ENCODE measurements at regions not wholly inside any gene's neighbourhood (a gene's known extent, or its start where the extent isn't known, plus 50 kb on each side); places are given as distances from the start of the nearest gene placed in this dataset.

DNA sequence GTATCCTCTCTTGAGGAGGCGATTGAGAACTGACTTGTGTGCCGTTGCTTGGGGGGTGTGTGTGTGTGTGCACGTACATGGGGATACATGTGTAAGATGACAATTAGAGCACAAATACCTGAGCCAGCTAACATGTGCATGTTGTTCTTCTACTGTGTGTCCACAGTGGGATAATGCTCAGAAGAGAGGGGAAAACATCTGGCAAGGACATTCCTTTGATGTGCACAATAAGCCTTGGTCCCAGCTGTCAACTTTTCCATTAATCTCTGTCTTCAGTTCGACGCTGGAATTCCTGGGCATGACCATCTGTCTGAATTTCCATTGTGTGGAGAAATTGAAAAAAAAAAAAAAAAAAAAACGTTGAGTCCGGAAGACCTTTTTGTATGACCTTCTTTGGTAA, 592.0 kb upstream of the GALNTL6 start:
- intact Hi-C loops (cut with DNase I; ENCODE audit: low total_unique reads): no loop called here
- no peak for TF ChIP-seq POLR2A (IDR thresholded peaks at IDR 0.05)
- TF ChIP-seq, protein P1, sequence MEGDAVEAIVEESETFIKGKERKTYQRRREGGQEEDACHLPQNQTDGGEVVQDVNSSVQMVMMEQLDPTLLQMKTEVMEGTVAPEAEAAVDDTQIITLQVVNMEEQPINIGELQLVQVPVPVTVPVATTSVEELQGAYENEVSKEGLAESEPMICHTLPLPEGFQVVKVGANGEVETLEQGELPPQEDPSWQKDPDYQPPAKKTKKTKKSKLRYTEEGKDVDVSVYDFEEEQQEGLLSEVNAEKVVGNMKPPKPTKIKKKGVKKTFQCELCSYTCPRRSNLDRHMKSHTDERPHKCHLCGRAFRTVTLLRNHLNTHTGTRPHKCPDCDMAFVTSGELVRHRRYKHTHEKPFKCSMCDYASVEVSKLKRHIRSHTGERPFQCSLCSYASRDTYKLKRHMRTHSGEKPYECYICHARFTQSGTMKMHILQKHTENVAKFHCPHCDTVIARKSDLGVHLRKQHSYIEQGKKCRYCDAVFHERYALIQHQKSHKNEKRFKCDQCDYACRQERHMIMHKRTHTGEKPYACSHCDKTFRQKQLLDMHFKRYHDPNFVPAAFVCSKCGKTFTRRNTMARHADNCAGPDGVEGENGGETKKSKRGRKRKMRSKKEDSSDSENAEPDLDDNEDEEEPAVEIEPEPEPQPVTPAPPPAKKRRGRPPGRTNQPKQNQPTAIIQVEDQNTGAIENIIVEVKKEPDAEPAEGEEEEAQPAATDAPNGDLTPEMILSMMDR (IDR thresholded peaks at IDR 0.05 in 4 of 5, conservative IDR thresholded peaks at IDR 0.05 in 1 of 5): no peak
- no peak for DNase-seq
- Histone ChIP-seq H3K27ac (no peak overlapping the region), H3K4me3 (no peak overlapping the region), H3K9me3 (no peaks in the 10 kb centered on the region), H3K27me3 (no peaks in the 10 kb centered on the region), H3K36me3 (no peaks in the 10 kb centered on the region), H3K4me1 (no peaks in the 10 kb centered on the region)
- in situ Hi-C loops (cut with MboI; ENCODE audit: low sequenced_read_pairs in 4 of 4): no loop called here
- ATAC-seq: no peak

DNA sequence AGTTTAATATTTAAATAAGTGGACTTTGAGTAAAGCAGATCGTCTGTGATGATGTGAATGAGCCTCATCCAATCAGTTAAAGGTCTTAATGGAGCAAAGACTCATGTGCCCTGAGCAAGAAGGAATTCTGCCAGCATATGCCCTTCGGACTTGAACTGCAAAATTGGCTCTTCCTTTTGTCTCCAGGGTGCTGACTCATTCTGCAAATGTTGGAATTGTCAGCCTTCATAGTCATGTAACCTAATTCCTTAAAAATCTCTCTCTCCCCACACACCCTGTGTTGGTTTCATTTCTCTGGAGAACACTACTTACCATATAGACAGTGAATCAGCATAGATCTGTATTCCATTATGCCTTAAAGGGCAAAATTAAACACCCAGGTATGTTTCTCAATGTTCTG, 609.8 kb upstream of the GALNTL6 start:
- in situ Hi-C loops (cut with MboI; ENCODE audit: low sequenced_read_pairs in 4 of 4) (no loop called here), intact Hi-C loops (cut with DNase I; ENCODE audit: low total_unique reads) (no loop called here)
- no peak for ATAC-seq
- DNase-seq: no peak
- Histone ChIP-seq H3K9me3 (no peaks in the 10 kb centered on the region), H3K36me3 (no peaks in the 10 kb centered on the region), H3K27me3 (no peaks in the 10 kb centered on the region), H3K27ac (no peak overlapping the region), H3K4me1 (no peaks in the 10 kb centered on the region), H3K4me3 (no peak overlapping the region)
- TF ChIP-seq POLR2A (IDR thresholded peaks at IDR 0.05): no peak
- TF ChIP-seq, protein P1 (IDR thresholded peaks at IDR 0.05 in 4 of 5, conservative IDR thresholded peaks at IDR 0.05 in 1 of 5): no peak

DNA sequence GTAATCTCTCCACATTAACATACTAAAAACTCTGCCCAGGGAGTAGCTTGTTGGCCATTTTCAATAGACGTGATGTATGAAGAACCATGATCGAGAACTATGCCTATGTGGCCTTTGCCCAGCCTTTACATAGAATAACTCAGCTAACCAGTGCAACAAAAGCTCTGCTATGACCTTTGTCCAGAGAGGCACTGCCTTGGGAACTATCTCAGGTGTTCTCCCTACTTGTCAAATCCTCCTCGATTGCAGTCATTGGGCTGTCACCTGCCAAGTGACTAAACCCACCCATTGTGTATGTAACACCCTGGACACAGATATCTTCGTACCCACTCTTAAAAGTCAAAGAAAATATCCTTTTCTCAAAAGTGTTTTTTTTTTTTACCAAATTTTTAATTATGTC, 610.3 kb upstream of the GALNTL6 start:
- Histone ChIP-seq H3K9me3 (no peaks in the 10 kb centered on the region), H3K4me1 (no peaks in the 10 kb centered on the region), H3K4me3 (no peak overlapping the region), H3K27me3 (no peaks in the 10 kb centered on the region), H3K36me3 (no peaks in the 10 kb centered on the region), H3K27ac (no peak overlapping the region)
- in situ Hi-C loops (cut with MboI; ENCODE audit: low sequenced_read_pairs in 4 of 4): no loop called here
- DNase-seq (no peak), ATAC-seq (no peak)
- intact Hi-C loops (cut with DNase I; ENCODE audit: low total_unique reads): no loop called here
- TF ChIP-seq POLR2A (IDR thresholded peaks at IDR 0.05): no peak
- TF ChIP-seq, protein P1 (IDR thresholded peaks at IDR 0.05 in 4 of 5, conservative IDR thresholded peaks at IDR 0.05 in 1 of 5): no peak

DNA sequence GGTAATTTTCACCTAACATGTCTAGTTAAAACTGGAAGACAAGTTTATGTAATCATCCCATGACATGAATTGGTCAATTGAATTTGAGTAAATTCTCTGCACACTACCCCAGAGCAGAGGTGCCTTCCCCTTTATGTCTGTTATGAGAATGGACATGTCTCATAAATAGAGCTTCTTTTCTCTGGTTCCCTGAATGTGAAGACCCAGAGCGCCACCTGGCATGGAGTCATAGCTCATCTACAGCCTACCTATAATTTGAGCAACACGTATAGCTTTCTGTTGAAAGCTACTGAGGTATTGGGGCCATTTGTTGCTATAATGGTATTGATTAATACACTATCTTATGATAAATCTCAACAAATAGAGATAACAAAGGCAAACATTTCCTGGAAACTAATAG, 626.5 kb upstream of the GALNTL6 start:
- Histone ChIP-seq H3K27me3 (no peaks in the 10 kb centered on the region), H3K4me1 (no peaks in the 10 kb centered on the region), H3K36me3 (no peaks in the 10 kb centered on the region), H3K4me3 (no peak overlapping the region), H3K9me3 (no peaks in the 10 kb centered on the region), H3K27ac (no peak overlapping the region)
- TF ChIP-seq, protein P1 (IDR thresholded peaks at IDR 0.05 in 4 of 5, conservative IDR thresholded peaks at IDR 0.05 in 1 of 5): no peak
- no peak for TF ChIP-seq POLR2A (IDR thresholded peaks at IDR 0.05)
- ATAC-seq (no peak), DNase-seq (no peak)
- in situ Hi-C loops (cut with MboI; ENCODE audit: low sequenced_read_pairs in 4 of 4): no loop called here
- intact Hi-C loops (cut with DNase I; ENCODE audit: low total_unique reads): no loop called here

DNA sequence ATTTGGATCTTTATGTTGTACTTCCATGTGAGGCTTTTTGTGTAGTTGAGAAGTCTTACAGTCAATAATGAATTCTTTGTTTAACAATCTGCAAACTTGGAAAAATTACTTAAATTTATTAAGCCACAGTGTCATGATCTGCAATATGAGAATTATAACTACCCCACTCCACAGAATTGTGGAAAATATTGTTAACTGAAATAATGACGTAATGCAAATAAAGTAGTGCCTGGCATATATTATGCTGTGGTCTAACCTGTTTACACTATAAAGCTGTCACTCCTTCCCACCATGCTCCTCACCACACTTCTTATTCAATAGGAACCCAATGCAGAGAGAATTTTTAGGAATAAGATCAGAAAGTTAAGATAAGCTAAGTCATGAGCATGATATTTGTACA, 632.1 kb upstream of the GALNTL6 start:
- Histone ChIP-seq H3K4me1 (no peaks in the 10 kb centered on the region), H3K27ac (no peak overlapping the region), H3K9me3 (no peaks in the 10 kb centered on the region), H3K36me3 (no peaks in the 10 kb centered on the region), H3K4me3 (no peak overlapping the region), H3K27me3 (no peaks in the 10 kb centered on the region)
- intact Hi-C loops (cut with DNase I; ENCODE audit: low total_unique reads): no loop called here
- in situ Hi-C loops (cut with MboI; ENCODE audit: low sequenced_read_pairs in 4 of 4): no loop called here
- DNase-seq (no peak), ATAC-seq (no peak)
- TF ChIP-seq POLR2A (IDR thresholded peaks at IDR 0.05): no peak
- TF ChIP-seq, protein P1 (IDR thresholded peaks at IDR 0.05 in 4 of 5, conservative IDR thresholded peaks at IDR 0.05 in 1 of 5): no peak

Data from gastrocnemius medialis (tissue), 4 donors.